Activated CD4-positive, alpha-beta T cell treated with anti-CD3 and anti-CD28 coated beads, Interleukin-2, amount 10 ng/mL, durations not matched to agents 24 days and 14 days (primary cell): ENCODE measurements at regions not wholly inside any gene's neighbourhood (a gene's known extent, or its start where the extent isn't known, plus 50 kb on each side); places are given as distances from the start of the nearest gene placed in this dataset.
"Not testable (repeated sequence)": the region's sequence is repeated elsewhere in the genome, so short reads cannot be mapped to it uniquely, and the experiment has no call there.

ENCODE experiments used
- DNase-seq: peaks from one replicate; pipeline ENCODE4 v3.0.0; 2022
- H3K27ac Mint-ChIP-seq: one replicate; pipeline ENCODE4 v1.8.0; 2022; ENCODE audit warnings: mild to moderate bottlenecking, mixed read lengths
- H3K27me3 Mint-ChIP-seq: one replicate; pipeline ENCODE4 v1.8.0; 2022; ENCODE audit warnings: mixed read lengths
- H3K36me3 Mint-ChIP-seq: one replicate; pipeline ENCODE4 v1.8.0; 2022; ENCODE audit warnings: low read depth, mild to moderate bottlenecking, mixed read lengths
- H3K4me1 Mint-ChIP-seq: one replicate; pipeline ENCODE4 v1.8.0; 2021; ENCODE audit warnings: mixed read lengths
- H3K4me3 Mint-ChIP-seq: one replicate; pipeline ENCODE4 v1.8.0; 2022; ENCODE audit warnings: mild to moderate bottlenecking, moderate library complexity, mixed read lengths
- H3K9me3 Mint-ChIP-seq: one replicate; pipeline ENCODE4 v1.8.0; 2021; ENCODE audit warnings: mixed read lengths
- intact Hi-C: fragments of 100-400 bp; cut with micrococcal nuclease; formaldehyde crosslinking; loops from one replicate; pipeline ENCODE4 v1.15.1; 2023

- intact Hi-C loops, H3K27me3 Mint-ChIP-seq, H3K9me3 Mint-ChIP-seq, H3K4me3 Mint-ChIP-seq, H3K36me3 Mint-ChIP-seq, H3K27ac Mint-ChIP-seq, H3K4me1 Mint-ChIP-seq, DNase-seq: not testable (repeated sequence)
Observed at GRCh38 chr13:22814433-22814832, 366.3 kb upstream of the SGCG start.

DNA sequence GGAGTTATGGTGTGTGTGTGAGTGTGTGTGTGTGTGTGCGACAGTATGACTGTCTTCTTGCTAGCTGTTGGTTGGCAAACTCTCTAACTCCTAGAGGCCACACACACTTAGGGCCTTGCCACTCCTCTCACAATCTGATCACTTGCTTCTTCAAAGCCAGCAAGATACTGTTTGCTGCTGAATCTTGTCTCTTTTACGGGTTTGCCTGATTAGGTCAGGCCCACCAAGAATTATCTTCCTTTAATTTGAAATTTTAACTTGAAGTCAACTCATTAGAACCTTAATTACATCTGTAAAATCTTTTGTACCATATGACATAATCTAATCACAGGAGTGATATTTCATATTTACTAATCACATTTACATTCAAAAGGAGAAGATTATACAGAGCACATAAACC, 359.2 kb upstream of the SGCG start:
- no peaks in the 10 kb centered on the region for H3K9me3 Mint-ChIP-seq
- intact Hi-C loops = no loop called here
- no peaks in the 10 kb centered on the region for H3K27me3 Mint-ChIP-seq
- H3K4me1 Mint-ChIP-seq = no peaks in the 10 kb centered on the region
- H3K4me3 Mint-ChIP-seq = no peak overlapping the region
- no peak overlapping the region for H3K27ac Mint-ChIP-seq
- DNase-seq = no peak
- H3K36me3 Mint-ChIP-seq = no peaks in the 10 kb centered on the region

- no peak overlapping the region for H3K4me3 Mint-ChIP-seq
- H3K36me3 Mint-ChIP-seq = no peaks in the 10 kb centered on the region
- intact Hi-C loops = no loop called here
- no peak for DNase-seq
- no peaks in the 10 kb centered on the region for H3K27me3 Mint-ChIP-seq
- H3K9me3 Mint-ChIP-seq = peaks cover 3% of the 10 kb centered on the region
- no peaks in the 10 kb centered on the region for H3K4me1 Mint-ChIP-seq
- H3K27ac Mint-ChIP-seq = no peak overlapping the region
Observed at GRCh38 chr13:22825186-22825585, 355.6 kb upstream of the SGCG start.

- Mint-ChIP-seq H3K9me3 (peaks cover 3% of the 10 kb centered on the region), H3K36me3 (no peaks in the 10 kb centered on the region), H3K4me3 (no peak overlapping the region), H3K4me1 (no peaks in the 10 kb centered on the region), H3K27ac (no peak overlapping the region), H3K27me3 (no peaks in the 10 kb centered on the region)
- intact Hi-C loops = no loop called here
- no peak for DNase-seq
Observed at GRCh38 chr13:22828081-22828480, 352.7 kb upstream of the SGCG start.

GRCh38 chr13:22836475-22836874, 344.3 kb upstream of the SGCG start:
- DNase-seq = no peak
- no peak overlapping the region for H3K27ac Mint-ChIP-seq
- intact Hi-C loops = no loop called here
- H3K4me3 Mint-ChIP-seq = no peak overlapping the region
- H3K9me3 Mint-ChIP-seq = no peaks in the 10 kb centered on the region
- no peaks in the 10 kb centered on the region for H3K4me1 Mint-ChIP-seq
- H3K36me3 Mint-ChIP-seq = no peaks in the 10 kb centered on the region
- peaks cover 2% of the 10 kb centered on the region for H3K27me3 Mint-ChIP-seq

DNA sequence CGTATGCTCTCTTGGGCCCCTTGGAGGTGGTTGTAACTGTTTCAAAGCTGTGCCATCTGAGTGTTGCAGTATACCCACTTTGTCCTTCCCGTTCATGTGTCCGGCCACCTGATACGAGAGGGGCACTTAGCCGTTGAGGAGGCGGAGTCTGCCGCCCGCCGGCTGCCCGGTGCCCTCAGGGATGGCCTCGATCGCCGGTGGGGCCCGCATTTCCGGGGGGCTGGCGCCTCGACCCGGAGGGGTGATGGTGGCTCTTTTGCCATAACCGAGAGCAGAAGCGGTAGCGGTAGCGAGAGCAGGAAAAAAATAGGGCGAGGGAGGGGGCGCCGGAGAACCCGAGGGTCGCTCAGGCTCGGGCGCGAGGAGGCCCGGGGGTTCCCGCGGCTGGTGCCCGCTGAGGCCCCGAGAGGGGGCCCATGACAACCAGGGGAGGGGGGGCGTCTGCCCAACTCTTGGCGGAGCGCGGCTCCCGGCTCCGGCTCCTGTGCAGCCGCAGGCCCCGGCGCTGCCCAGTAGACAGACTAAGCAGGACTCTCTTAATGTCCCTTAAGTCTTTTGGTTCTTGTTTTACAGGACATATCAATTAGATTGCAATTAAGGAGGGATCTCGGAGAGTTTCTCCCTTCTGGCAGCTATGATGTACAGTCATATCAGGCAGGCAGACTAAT, 342.7 kb upstream of the SGCG start:
- H3K27ac Mint-ChIP-seq = no peak overlapping the region
- intact Hi-C loops = no loop called here
- H3K4me3 Mint-ChIP-seq = no peak overlapping the region

GRCh38 chr13:22839603-22840530, 340.9 kb upstream of the SGCG start:
- H3K4me3 Mint-ChIP-seq = no peak overlapping the region
- no peak for DNase-seq
- H3K4me1 Mint-ChIP-seq = no peaks in the 10 kb centered on the region
- intact Hi-C loops = no loop called here
- no peaks in the 10 kb centered on the region for H3K36me3 Mint-ChIP-seq
- H3K27ac Mint-ChIP-seq = no peak overlapping the region
- no peaks in the 10 kb centered on the region for H3K9me3 Mint-ChIP-seq
- H3K27me3 Mint-ChIP-seq = peaks cover 2% of the 10 kb centered on the region

More for the DNA sequence above, 342.7 kb upstream of the SGCG start:
- no peak for DNase-seq
- Mint-ChIP-seq H3K36me3 (no peaks in the 10 kb centered on the region), H3K9me3 (no peaks in the 10 kb centered on the region), H3K27me3 (peaks cover 2% of the 10 kb centered on the region), H3K4me1 (no peaks in the 10 kb centered on the region)

DNA sequence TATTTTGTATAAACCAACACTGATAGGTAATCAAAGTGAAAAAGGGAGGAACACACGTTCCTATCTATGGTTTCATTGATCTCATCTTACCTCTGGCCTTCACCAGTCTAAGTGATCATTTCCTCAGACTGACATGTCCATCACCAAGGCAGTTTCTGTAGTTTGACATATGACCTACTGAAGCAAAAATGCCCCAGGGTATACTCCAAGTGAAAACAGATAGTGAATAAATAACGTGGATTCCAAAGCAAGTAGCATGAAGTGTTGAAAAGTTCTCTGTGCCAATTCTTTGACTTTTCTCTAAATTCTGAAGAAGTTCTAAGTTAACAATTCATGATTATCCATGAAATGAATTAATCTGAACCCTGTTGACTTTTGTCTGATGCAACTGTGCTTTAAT, 334.2 kb upstream of the SGCG start:
- no peaks in the 10 kb centered on the region for H3K9me3 Mint-ChIP-seq
- no peaks in the 10 kb centered on the region for H3K4me1 Mint-ChIP-seq
- H3K27ac Mint-ChIP-seq = no peak overlapping the region
- H3K27me3 Mint-ChIP-seq = no peaks in the 10 kb centered on the region
- intact Hi-C loops = no loop called here
- no peak overlapping the region for H3K4me3 Mint-ChIP-seq
- H3K36me3 Mint-ChIP-seq = no peaks in the 10 kb centered on the region
- no peak for DNase-seq

DNA sequence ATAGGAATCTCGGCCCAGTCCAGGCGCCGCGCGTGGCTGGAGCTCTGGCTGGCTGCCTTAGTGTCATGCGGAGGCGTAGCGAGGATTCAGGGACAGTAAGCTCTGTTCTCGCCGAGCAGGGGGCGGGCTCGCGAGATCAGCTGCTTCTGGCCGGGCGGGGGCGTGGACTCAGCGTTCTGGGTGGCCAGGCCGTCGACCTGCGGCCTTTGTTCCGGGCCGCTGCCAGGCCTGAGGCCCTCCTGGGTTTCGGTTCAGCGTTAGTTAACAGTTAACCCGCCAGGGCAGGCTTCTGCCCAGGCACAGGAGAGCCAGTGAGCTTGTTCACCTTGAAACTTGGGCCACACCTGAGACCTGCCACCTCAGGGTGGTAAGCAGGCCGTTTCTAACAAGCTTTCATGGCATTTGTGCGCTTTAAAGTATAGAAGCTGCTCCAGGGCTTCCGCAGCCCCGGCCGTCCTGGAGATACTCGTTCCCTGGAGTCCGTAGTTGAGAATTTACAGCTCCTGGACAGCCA, 332.2 kb upstream of the SGCG start:
- Mint-ChIP-seq H3K4me3 (no peak overlapping the region), H3K36me3 (no peaks in the 10 kb centered on the region), H3K4me1 (no peaks in the 10 kb centered on the region), H3K9me3 (no peaks in the 10 kb centered on the region), H3K27me3 (no peaks in the 10 kb centered on the region), H3K27ac (no peak overlapping the region)
- DNase-seq = no peak
- intact Hi-C loops = no loop called here

GRCh38 chr13:22855926-22856325, 324.9 kb upstream of the SGCG start:
- no peak for DNase-seq
- no peak overlapping the region for H3K4me3 Mint-ChIP-seq
- H3K36me3 Mint-ChIP-seq = no peaks in the 10 kb centered on the region
- intact Hi-C loops = no loop called here
- no peaks in the 10 kb centered on the region for H3K9me3 Mint-ChIP-seq
- H3K27ac Mint-ChIP-seq = no peak overlapping the region
- no peaks in the 10 kb centered on the region for H3K27me3 Mint-ChIP-seq
- no peaks in the 10 kb centered on the region for H3K4me1 Mint-ChIP-seq

DNA sequence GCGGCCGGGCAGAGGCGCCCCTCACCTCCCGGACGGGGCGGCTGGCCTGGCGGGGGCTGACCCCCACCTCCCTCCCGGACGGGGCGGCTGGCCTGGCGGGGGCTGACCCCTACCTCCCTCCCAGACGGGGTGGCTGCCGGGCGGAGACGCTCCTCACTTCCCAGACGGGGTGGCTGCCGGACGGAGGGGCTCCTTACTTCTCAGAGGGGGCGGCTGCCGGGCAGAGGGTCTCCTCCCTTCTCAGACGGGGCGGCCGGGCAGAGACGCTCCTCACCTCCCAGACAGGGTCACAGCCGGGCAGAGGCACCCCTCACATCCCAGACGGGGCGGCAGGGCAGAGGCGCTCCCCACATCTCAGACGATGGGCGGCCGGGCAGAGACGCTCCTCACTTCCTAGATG, 321.8 kb upstream of the SGCG start:
- intact Hi-C loops, H3K4me1 Mint-ChIP-seq, H3K27ac Mint-ChIP-seq, H3K36me3 Mint-ChIP-seq, H3K4me3 Mint-ChIP-seq, DNase-seq, H3K9me3 Mint-ChIP-seq, H3K27me3 Mint-ChIP-seq: not testable (repeated sequence)

DNA sequence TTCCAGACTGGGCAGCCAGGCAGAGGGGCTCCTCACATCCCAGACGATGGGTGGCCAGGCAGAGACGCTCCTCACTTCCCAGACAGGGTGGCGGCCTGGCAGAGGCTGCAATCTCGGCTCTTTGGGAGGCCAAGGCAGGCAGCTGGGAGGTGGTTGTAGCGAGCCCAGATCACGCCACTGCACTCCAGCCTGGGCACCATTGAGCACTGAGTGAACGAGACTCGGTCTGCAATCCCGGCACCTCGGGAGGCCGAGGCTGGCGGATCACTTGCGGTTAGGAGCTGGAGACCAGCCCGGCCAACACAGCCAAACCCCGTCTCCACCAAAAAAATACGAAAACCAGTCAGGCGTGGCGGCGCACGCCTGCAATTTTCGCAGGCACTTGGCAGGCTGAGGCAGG, 321.4 kb upstream of the SGCG start:
- H3K27me3 Mint-ChIP-seq, H3K36me3 Mint-ChIP-seq, H3K4me3 Mint-ChIP-seq, H3K27ac Mint-ChIP-seq, H3K9me3 Mint-ChIP-seq, DNase-seq, H3K4me1 Mint-ChIP-seq, intact Hi-C loops: not testable (repeated sequence)

GRCh38 chr13:22861958-22862466, 318.8 kb upstream of the SGCG start:
- H3K4me1 Mint-ChIP-seq = no peaks in the 10 kb centered on the region
- H3K4me3 Mint-ChIP-seq = no peak overlapping the region
- no peak overlapping the region for H3K27ac Mint-ChIP-seq
- H3K36me3 Mint-ChIP-seq = no peaks in the 10 kb centered on the region
- H3K27me3 Mint-ChIP-seq = no peaks in the 10 kb centered on the region
- H3K9me3 Mint-ChIP-seq = no peaks in the 10 kb centered on the region
- intact Hi-C loops = no loop called here
- no peak for DNase-seq

- no peaks in the 10 kb centered on the region for H3K9me3 Mint-ChIP-seq
- no peak for DNase-seq
- intact Hi-C loops = no loop called here
- H3K27me3 Mint-ChIP-seq = no peaks in the 10 kb centered on the region
- no peaks in the 10 kb centered on the region for H3K4me1 Mint-ChIP-seq
- H3K36me3 Mint-ChIP-seq = no peaks in the 10 kb centered on the region
- H3K27ac Mint-ChIP-seq = no peak overlapping the region
- no peak overlapping the region for H3K4me3 Mint-ChIP-seq
Observed at GRCh38 chr13:22862478-22862877, 318.3 kb upstream of the SGCG start.
